A673 (cell line): ENCODE measurements at regions not wholly inside any gene's neighbourhood (a gene's known extent, or its start where the extent isn't known, plus 50 kb on each side); places are given as distances from the start of the nearest gene placed in this dataset.
"Not testable (repeated sequence)": the region's sequence is repeated elsewhere in the genome, so short reads cannot be mapped to it uniquely, and the experiment has no call there.

Experiments used
- EZH2 ChIP-seq: fragments of 200-600 bp; sonication (generic); IDR thresholded peaks from 2 replicates; pipeline ENCODE4 v1.6.1; 2017; ENCODE audit warnings: borderline replicate concordance, low read depth, mild to moderate bottlenecking, mixed read lengths, antibody characterized with exemption, low read length; ENCODE audit not compliant: poor library complexity, severe bottlenecking
- TF ChIP-seq, protein P1 (sequence below): fragments of 300-800, 200-600 bp; sonication (generic); conservative IDR thresholded peaks from 2 replicates; pipeline ENCODE4 v1.5.1; 2017; ENCODE audit warnings: low read depth, mild to moderate bottlenecking, antibody characterized with exemption, low read length, moderate library complexity, mixed read lengths

DNA sequence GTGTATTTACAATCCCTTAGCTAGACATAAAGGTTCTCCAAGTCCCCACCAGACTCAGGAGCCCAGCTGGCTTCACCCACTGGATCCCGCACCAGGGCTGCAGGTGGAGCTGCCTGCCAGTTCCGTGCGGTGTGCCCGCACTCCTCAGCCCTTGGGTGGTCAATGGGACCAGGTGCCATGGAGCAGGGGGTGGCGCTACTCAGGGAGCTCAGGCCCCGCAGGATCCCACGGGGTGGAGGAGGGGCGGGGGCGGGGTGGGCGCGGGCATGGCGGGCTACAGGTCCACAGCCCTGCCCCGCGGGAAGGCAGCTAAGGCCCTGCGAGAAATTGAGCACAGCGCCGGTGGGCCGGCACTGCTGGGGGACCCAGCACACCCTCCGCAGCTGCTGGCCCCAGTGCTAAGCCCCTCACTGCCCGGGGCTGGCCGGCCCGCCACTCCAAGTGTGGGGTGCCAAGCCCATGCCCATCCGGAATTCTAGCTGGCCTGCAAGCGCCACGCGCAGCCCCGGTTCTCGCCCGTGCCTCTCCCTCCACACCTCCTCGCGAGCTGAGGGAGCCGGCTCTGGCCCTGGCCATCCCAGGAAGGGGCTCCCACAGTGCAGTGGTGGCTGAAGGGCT lies 99.8 kb upstream of the STARD4 start:
- TF ChIP-seq, protein P1, sequence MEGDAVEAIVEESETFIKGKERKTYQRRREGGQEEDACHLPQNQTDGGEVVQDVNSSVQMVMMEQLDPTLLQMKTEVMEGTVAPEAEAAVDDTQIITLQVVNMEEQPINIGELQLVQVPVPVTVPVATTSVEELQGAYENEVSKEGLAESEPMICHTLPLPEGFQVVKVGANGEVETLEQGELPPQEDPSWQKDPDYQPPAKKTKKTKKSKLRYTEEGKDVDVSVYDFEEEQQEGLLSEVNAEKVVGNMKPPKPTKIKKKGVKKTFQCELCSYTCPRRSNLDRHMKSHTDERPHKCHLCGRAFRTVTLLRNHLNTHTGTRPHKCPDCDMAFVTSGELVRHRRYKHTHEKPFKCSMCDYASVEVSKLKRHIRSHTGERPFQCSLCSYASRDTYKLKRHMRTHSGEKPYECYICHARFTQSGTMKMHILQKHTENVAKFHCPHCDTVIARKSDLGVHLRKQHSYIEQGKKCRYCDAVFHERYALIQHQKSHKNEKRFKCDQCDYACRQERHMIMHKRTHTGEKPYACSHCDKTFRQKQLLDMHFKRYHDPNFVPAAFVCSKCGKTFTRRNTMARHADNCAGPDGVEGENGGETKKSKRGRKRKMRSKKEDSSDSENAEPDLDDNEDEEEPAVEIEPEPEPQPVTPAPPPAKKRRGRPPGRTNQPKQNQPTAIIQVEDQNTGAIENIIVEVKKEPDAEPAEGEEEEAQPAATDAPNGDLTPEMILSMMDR, result not testable (repeated sequence)
- TF ChIP-seq EZH2, result not testable (repeated sequence)
